Activated CD8-positive, alpha-beta T cell treated with anti-CD3 and anti-CD28 coated beads for 36 hours (primary cell): ENCODE measurements at regions not wholly inside any gene's neighbourhood (a gene's known extent, or its start where the extent isn't known, plus 50 kb on each side); places are given as distances from the start of the nearest gene placed in this dataset.

Experiments
- ATAC-seq: fragments of 200-7000 bp; cut with Tn5 transposase; one replicate; pipeline ENCODE4 v1.10.0; 2021; ENCODE audit warnings: mild to moderate bottlenecking, moderate library complexity
- CTCF ChIA-PET: fragments of 350-600 bp; sonication (Branson Sonifier 250); formaldehyde crosslinking; loops from one replicate; lab custom pipeline; 2021; ENCODE audit warnings: antibody characterized with exemption; lab: Charles Lee
- POLR2A ChIA-PET: fragments of 350-600 bp; sonication (Branson Sonifier 250); formaldehyde crosslinking; loops from one replicate; lab custom pipeline; 2021; ENCODE audit warnings: antibody characterized with exemption; lab: Charles Lee
- DNase-seq: peaks from one replicate; pipeline ENCODE4 v3.0.0-alpha.2; 2020
- H3K27ac Mint-ChIP-seq: one replicate; pipeline ENCODE4 v1.8.0; 2021; ENCODE audit warnings: mild to moderate bottlenecking, mixed read lengths
- H3K27me3 Mint-ChIP-seq: one replicate; pipeline ENCODE4 v1.8.0; 2021; ENCODE audit warnings: mixed read lengths
- H3K36me3 Mint-ChIP-seq: one replicate; pipeline ENCODE4 v1.8.0; 2021; ENCODE audit warnings: low read depth, mixed read lengths
- H3K4me1 Mint-ChIP-seq: one replicate; pipeline ENCODE4 v1.8.0; 2021; ENCODE audit warnings: low read depth, mixed read lengths
- H3K4me3 Mint-ChIP-seq: one replicate; pipeline ENCODE4 v1.8.0; 2021; ENCODE audit warnings: mild to moderate bottlenecking, moderate library complexity, mixed read lengths
- H3K9me3 Mint-ChIP-seq: one replicate; pipeline ENCODE4 v1.8.0; 2021; ENCODE audit warnings: mixed read lengths
- intact Hi-C: fragments of 100-400 bp; cut with micrococcal nuclease; formaldehyde crosslinking; loops from one replicate; pipeline ENCODE4 v1.10.0; 2022
- TF ChIP-seq, protein P1 (sequence below): fragments of 200-600 bp; IDR thresholded peaks from one replicate; pipeline ENCODE4 v1.8.0; 2022; ENCODE audit warnings: antibody characterized with exemption, mild to moderate bottlenecking

GRCh38 chr5:90289837-90290236 lies 119.7 kb downstream of the CETN3 start:
- ChIA-PET POLR2A (no interaction called here), CTCF (interaction anchor here (1.3 kb wide), 1 partner anchor 26 kb away, joined by 4 read pairs; no protein-coding TSS in a partner anchor)
- no peak for ATAC-seq
- no peaks in the 10 kb centered on the region for H3K9me3 Mint-ChIP-seq
- no peak overlapping the region for H3K27ac Mint-ChIP-seq
- H3K4me3 Mint-ChIP-seq: no peak overlapping the region
- no peaks in the 10 kb centered on the region for H3K36me3 Mint-ChIP-seq
- peaks cover 10% of the 10 kb centered on the region for H3K27me3 Mint-ChIP-seq
- H3K4me1 Mint-ChIP-seq: no peaks in the 10 kb centered on the region
- intact Hi-C loops: no loop called here
- TF ChIP-seq, protein P1, sequence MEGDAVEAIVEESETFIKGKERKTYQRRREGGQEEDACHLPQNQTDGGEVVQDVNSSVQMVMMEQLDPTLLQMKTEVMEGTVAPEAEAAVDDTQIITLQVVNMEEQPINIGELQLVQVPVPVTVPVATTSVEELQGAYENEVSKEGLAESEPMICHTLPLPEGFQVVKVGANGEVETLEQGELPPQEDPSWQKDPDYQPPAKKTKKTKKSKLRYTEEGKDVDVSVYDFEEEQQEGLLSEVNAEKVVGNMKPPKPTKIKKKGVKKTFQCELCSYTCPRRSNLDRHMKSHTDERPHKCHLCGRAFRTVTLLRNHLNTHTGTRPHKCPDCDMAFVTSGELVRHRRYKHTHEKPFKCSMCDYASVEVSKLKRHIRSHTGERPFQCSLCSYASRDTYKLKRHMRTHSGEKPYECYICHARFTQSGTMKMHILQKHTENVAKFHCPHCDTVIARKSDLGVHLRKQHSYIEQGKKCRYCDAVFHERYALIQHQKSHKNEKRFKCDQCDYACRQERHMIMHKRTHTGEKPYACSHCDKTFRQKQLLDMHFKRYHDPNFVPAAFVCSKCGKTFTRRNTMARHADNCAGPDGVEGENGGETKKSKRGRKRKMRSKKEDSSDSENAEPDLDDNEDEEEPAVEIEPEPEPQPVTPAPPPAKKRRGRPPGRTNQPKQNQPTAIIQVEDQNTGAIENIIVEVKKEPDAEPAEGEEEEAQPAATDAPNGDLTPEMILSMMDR: no peak
- no peak for DNase-seq

GRCh38 chr5:90287036-90287435 lies 122.5 kb downstream of the CETN3 start:
- POLR2A ChIA-PET: no interaction called here
- CTCF ChIA-PET: no interaction called here
- H3K4me1 Mint-ChIP-seq: no peaks in the 10 kb centered on the region
- DNase-seq (no peak), ATAC-seq (no peak)
- H3K27me3 Mint-ChIP-seq: peaks cover 8% of the 10 kb centered on the region
- H3K9me3 Mint-ChIP-seq: no peaks in the 10 kb centered on the region
- intact Hi-C loops: no loop called here
- no peak overlapping the region for H3K27ac Mint-ChIP-seq
- TF ChIP-seq, protein P1: no peak
- no peak overlapping the region for H3K4me3 Mint-ChIP-seq
- H3K36me3 Mint-ChIP-seq: no peaks in the 10 kb centered on the region

- POLR2A ChIA-PET: no interaction called here
- no peaks in the 10 kb centered on the region for H3K36me3 Mint-ChIP-seq
- peaks cover 10% of the 10 kb centered on the region for H3K27me3 Mint-ChIP-seq
- intact Hi-C loops: no loop called here
- CTCF ChIA-PET: no interaction called here
- no peak overlapping the region for H3K27ac Mint-ChIP-seq
- TF ChIP-seq, protein P1: no peak
- no peaks in the 10 kb centered on the region for H3K4me1 Mint-ChIP-seq
- ATAC-seq (no peak), DNase-seq (no peak)
- no peaks in the 10 kb centered on the region for H3K9me3 Mint-ChIP-seq
- H3K4me3 Mint-ChIP-seq: no peak overlapping the region
Measured at GRCh38 chr5:90285581-90285980, 124.0 kb downstream of the CETN3 start.

- ATAC-seq (no peak), DNase-seq (no peak)
- POLR2A ChIA-PET: no interaction called here
- Mint-ChIP-seq H3K27ac (no peak overlapping the region), H3K4me3 (no peak overlapping the region), H3K4me1 (no peaks in the 10 kb centered on the region), H3K27me3 (peaks cover 9% of the 10 kb centered on the region), H3K9me3 (no peaks in the 10 kb centered on the region), H3K36me3 (no peaks in the 10 kb centered on the region)
- CTCF ChIA-PET: no interaction called here
- intact Hi-C loops: no loop called here
- TF ChIP-seq, protein P1: no peak
Measured at GRCh38 chr5:90284375-90284774, 125.2 kb downstream of the CETN3 start.

DNA sequence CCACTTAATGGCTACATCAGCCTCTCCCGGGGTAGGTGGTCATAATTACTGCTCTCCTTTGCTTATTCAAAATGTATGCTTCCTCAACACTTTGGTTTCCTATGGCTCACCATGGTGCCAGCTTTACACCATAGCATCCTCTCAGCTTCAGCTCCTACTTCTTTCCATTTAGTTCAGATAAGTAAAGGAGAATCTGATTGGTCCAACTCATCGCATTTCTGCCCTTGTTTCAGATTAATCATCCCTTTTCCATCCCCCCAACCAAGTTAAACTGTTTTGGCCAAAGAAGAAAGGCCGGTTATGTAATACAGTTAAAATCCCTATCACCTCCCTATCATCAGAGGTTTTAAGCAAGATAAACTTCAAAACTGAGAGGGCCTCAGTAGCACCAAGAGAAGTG lies 130.5 kb downstream of the CETN3 start:
- TF ChIP-seq, protein P1: no peak
- no peak for DNase-seq
- no peaks in the 10 kb centered on the region for H3K9me3 Mint-ChIP-seq
- H3K36me3 Mint-ChIP-seq: no peaks in the 10 kb centered on the region
- H3K27me3 Mint-ChIP-seq: peaks cover 11% of the 10 kb centered on the region
- ATAC-seq: no peak
- intact Hi-C loops: no loop called here
- no peaks in the 10 kb centered on the region for H3K4me1 Mint-ChIP-seq
- POLR2A ChIA-PET: no interaction called here
- H3K4me3 Mint-ChIP-seq: no peak overlapping the region
- no peak overlapping the region for H3K27ac Mint-ChIP-seq
- CTCF ChIA-PET: no interaction called here
